HG03097 (cell line): ENCODE measurements at regions not wholly inside any gene's neighbourhood (a gene's known extent, or its start where the extent isn't known, plus 50 kb on each side); places are given as distances from the start of the nearest gene placed in this dataset.

Experiments
- ATAC-seq: cut with Tn5 transposase; IDR thresholded peaks from one replicate; pipeline ENCODE4 v1.9.1; 2021; ENCODE audit not compliant: unreplicated experiment, low FRiP score

DNA sequence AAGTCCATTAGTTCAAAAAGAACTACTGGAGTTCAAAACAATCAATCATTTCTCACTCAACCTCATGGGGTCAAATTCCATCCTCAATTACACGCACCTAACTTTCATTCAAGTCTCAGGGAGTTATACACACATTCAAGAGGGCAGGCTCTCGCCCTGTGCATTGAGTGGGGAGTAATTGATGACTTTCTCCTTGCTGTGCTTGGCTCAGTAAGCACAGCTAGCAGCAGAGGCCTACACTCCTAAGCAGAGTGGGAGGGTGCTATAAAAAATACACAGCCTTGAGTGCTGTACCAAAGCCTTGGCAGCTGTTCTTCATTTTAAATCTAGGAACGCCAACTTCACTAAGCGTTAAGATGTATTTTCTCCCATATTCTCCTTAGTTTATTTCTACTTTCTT, 958.3 kb upstream of the ADGRL3 start:
- ATAC-seq = no peak

DNA sequence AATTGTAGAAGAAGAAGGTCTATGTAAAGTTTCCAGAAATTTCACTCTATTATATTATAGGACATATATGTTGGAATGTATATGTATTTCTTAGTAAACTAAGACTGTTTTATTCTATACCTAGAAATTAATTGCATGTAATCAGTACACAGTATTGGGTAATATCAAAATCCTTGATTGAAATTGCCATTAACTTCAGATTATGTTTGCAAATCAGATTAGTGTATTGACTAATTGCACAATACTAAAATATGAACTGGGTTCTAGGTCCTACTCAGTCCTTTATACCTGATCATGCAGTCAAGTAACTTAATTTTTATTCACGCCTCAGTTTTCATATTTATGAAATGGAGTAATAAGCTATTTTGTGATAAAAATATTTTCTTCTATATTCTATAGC, 950.3 kb upstream of the ADGRL3 start:
- ATAC-seq = no peak

- ATAC-seq = no peak
Measured at GRCh38 chr4:60250657-60251056, 949.5 kb upstream of the ADGRL3 start.

DNA sequence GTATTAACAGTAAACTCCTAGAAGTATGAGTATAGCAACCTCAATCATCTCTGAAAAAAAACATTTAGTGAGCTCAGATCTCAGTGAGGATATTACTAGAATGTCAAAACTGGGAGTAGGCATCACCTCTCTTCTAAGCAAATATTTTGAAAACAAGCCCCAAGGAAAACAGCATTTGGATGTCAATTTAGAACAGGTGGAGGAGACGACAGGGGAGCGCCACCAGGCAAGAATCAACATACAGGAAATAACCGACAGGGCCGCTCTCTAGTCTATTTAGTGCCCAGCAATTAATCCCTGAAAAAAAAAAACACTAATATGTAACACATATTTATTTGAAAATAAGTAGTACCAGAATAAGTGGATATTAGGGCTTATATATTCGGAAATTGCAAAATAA, 940.3 kb upstream of the ADGRL3 start:
- no peak for ATAC-seq

- no peak for ATAC-seq
Measured at GRCh38 chr4:60266505-60266904, 933.6 kb upstream of the ADGRL3 start.

DNA sequence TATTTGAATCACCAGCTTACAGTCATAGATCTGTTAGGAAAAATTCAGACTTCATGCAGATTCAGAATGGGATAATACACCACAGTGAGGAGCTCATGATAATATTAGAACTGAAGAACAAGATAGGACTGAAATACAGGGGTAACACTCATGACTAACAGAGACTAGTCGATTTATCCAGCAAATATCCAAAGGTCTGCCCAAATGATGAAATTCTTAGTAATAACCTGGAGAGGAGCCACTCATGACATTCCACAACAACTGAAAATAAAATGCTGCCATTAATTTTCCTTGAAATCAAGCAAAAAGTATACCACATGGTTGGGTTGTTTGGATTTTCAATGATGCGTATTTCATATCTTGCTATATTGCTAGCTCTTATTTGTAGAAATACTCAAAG, 903.7 kb upstream of the ADGRL3 start:
- no peak for ATAC-seq

DNA sequence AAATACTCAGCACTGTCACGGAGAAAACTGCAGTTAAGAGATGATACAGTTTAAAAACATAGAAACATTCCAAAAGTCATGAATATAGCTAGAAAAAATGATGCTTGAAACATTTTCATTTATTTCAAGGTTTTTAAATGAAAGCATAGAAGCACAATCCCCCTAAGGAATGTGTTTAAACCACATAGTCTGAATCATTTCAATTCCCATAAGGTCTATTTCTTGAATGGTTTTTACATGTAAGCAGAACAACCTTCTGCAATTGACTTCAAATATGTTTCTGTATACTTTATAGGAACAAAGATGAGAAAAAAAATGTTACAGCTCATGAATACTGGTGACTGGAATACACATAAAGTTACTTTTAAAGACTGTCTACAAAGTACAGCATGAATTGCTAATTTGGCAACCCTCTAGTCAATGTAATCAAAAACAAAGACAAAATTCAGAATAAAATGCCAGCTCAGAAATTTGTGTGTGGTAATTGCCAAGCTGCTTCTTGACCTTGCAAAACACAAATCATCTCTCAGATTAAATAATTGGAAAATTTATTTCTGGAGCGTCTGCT, 886.4 kb upstream of the ADGRL3 start:
- no peak for ATAC-seq

DNA sequence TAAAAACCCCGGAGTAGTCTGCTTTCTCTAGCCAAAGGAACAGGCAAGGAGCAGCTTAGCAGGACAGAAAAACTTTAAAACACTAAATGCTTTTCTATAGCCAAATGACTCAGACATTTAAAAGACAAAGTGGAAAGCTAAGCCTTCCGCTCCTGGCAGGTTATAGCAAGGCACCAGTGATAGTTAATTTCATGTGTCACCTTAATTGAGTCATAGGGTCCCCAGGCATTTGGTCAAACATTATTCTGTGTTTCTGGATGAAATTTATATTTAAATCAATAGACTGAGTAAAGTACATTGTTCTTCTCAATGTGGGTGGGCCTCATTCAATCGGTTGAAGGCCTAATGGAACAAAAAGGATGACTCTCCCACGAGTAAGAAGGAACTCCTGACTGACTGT, 885.7 kb upstream of the ADGRL3 start:
- ATAC-seq = no peak

GRCh38 chr4:60315586-60315985, 884.5 kb upstream of the ADGRL3 start:
- ATAC-seq = no peak

GRCh38 chr4:60326735-60327134, 873.4 kb upstream of the ADGRL3 start:
- ATAC-seq = no peak

DNA sequence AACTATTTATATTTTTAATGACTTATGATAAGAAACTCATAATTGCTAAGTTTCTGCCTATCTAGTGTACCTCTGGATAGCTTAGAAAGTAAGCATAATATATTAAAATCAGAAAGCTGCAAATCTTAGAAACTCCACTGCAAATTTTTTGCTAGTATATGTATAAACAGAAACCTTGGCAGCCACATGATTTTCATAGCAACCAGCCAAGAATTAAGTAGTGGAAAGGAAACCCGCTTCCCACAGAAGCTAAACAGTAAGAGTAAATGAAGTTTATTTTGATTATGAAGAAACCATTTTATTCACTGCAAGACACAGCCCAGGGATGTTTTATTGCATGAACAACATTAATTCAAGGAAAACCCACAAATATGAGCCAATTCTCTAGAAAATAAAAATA, 872.5 kb upstream of the ADGRL3 start:
- no peak for ATAC-seq

GRCh38 chr4:60344908-60345307, 855.2 kb upstream of the ADGRL3 start:
- ATAC-seq = no peak

DNA sequence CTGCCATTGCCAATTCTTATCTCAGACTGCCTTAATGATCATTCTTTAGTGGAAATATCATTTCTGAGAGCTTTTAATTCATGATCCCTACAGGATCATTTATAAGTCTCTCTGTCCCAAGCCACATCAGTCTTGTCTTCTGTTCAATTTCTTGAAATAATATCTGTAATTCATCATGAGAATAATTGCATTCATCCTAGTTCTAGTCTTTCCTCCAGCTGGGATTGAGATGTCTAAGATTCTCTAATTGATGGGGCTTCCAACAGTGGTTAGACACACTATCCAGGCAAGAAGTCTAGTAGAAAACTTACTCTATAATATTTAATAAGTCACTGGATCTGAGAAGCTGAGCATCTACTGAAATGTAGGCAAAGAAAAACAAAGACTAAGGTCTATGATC, 854.7 kb upstream of the ADGRL3 start:
- no peak for ATAC-seq

DNA sequence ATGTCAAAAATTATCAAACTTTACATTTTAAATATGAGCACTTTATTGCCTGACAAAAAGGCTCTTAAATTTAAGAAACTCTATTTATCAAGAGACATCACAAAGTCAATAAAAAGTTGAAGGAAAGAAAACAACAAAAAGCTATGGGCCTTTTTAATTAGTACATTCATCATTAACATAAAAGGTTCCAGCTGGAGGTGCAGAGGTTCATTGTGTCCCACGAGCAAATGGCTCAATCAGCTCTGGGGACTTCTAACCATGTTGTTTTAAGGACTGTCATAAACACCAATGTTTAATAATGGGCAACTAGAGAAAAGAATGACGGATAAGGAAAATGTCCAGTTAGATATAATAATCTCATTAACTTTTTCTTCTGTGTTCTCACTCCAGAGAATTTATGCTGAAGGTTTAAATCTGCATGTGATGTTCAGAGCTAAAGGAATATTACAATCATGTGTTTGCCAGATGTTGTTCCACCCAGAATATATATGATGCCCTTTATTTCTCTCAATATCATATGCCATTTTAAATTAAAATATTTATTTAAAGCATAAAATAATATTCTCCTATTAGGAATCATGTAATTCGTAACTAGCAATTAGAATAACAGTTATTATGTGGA, 840.3 kb upstream of the ADGRL3 start:
- no peak for ATAC-seq

DNA sequence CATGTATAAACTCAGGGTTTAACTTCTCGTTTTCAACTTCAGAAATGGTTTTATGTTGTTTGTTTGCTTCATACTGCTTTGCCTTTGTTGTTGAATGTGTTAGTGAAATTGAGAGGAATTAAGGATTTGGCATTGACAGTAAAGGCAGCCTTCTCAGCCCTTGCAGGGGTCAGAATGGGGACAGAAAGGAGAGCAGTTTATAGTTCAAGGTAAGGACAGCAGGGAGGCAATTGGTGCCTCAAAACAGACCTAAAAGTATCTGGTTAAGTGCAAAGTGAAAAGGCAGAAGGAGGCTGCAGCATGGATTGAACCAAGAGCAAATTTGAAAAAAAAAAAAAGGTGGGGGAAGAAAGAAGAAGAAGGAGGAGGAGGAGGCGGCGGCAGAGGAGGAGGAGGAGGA, 835.0 kb upstream of the ADGRL3 start:
- ATAC-seq = no peak

- ATAC-seq = no peak
Measured at GRCh38 chr4:60366661-60367060, 833.5 kb upstream of the ADGRL3 start.

DNA sequence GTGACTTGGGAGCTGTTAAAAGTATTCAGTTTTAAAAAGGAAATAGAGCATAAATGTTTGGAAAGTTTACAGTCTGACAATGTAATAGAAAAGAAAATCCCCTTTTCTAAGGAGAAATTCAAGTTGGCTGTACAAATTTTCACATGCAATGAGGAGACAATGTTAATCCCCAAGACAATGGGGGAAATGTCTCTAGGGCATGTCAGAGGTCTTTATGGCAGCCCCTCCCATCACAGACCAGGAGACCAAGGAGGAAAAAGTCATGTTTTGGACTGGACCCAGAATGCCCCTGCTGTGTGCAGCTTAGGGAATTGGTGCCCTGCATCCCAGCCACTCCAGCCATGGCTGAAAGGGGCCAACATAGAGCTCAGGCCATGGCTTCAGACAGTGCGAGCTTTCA, 831.1 kb upstream of the ADGRL3 start:
- ATAC-seq = no peak

GRCh38 chr4:60378010-60378409, 822.1 kb upstream of the ADGRL3 start:
- no peak for ATAC-seq

DNA sequence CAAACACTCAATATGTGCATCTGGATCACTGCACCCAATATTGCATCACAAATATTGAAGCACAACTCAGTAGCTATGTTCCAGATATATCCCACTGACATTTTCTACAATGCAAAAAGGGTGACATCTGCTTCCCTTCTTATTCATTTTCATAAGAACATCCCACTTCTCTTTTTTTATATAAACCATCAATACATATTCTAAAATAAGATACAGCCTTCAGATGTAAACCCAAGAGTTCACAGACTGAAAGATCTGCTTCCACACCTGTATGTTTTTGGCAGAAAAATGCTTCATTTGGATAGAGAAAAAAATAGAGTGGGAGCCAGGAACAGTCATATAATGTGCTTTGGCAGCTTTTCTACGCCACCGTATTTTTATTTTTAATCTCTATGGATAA, 815.6 kb upstream of the ADGRL3 start:
- no peak for ATAC-seq

DNA sequence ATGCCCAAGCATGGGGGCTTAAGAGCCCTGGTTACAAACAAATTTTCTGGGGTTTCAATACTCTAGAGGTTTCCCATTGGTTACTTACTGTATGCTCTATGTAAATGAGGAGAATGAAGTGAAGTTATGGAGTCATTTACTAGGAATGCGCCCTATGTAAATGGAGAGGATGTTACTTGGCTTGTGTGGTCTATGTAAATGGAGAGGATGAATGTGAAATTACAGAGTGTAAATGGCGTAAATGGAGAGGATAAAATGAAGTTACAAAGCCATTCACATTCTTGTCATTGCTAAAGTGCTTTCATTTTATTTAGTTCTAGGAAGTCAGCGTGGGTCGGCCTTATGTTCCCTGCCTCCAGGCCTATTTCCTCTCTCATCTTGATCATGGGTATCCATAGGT, 810.5 kb upstream of the ADGRL3 start:
- no peak for ATAC-seq

DNA sequence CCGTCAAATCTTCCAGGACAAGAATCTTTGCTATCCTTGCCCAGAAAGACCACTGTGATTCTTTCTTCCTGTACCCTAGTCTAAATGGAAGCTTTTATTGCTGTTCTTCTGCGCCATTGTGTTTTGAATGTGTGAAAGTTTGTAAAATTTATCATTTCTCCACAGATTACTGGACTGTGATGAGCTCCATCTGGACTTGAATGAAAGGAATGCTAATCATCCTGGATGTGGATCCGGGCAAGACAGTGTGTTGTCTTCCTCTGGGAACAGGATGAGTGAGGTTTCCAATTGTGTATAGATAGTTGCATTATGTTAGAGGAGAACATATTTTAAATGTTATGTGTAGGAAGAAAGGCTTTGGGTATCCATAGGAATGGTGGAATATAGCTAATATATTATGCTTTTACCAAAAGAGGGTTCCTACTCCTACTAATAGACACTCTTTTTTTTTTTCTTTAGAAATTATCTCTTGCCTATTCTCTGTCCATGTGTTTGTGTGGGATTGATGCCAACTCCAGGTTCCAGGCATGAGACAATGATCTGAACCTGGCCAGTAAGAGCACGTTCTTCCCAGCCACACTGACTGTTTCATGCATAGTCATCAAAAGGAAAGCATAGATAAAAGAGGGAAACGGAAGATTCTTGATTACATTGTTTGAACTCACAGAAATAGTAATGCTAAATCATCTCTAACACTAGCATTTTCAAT, 803.6 kb upstream of the ADGRL3 start:
- no peak for ATAC-seq

GRCh38 chr4:60400593-60400992, 799.5 kb upstream of the ADGRL3 start:
- no peak for ATAC-seq
